OCI-LY7 (cell line): ENCODE measurements at regions not wholly inside any gene's neighbourhood (a gene's known extent, or its start where the extent isn't known, plus 50 kb on each side); places are given as distances from the start of the nearest gene placed in this dataset.

ENCODE experiments used
- CTCF ChIP-seq: fragments of 200-600 bp; sonication (generic); conservative IDR thresholded peaks from 2 replicates; pipeline ENCODE4 v1.5.1; 2014; ENCODE audit warnings: mild to moderate bottlenecking, antibody characterized with exemption, low read length, moderate library complexity, mixed read lengths
- EZH2phosphoT487 ChIP-seq: fragments of 200-600 bp; sonication (generic); IDR thresholded peaks from 2 replicates; pipeline ENCODE4 v1.6.1; 2018; ENCODE audit warnings: low read depth, borderline replicate concordance, mild to moderate bottlenecking, mixed run types, antibody characterized with exemption, low read length, moderate library complexity, mixed read lengths

GRCh38 chr2:71802556-71802955 is 345.1 kb downstream of the CYP26B1 start:
- TF ChIP-seq CTCF (no peak), EZH2phosphoT487 (no peak)
